K562 (cell line): ENCODE measurements at regions not wholly inside any gene's neighbourhood (a gene's known extent, or its start where the extent isn't known, plus 50 kb on each side); places are given as distances from the start of the nearest gene placed in this dataset.

ENCODE experiments used
- CTCF ChIP-seq, 3 experiments: IDR thresholded peaks in 2 of 3; conservative IDR thresholded peaks in 1 of 3; 2 replicates each; pipeline ENCODE4 v1.5.1; 2011 to 2012; ENCODE audit warnings: low read length in 3 of 3, mild to moderate bottlenecking in 3 of 3, control low read depth in 2 of 3, improper control_type of control experiment in 1 of 3, inconsistent platforms in 1 of 3, low read depth in 1 of 3, mixed read lengths in 1 of 3, moderate library complexity in 1 of 3; ENCODE audit not compliant: insufficient read depth in 2 of 3
- DNMT1 ChIP-seq: fragments of 450-650 bp; IDR thresholded peaks from 2 replicates; pipeline ENCODE4 v1.6.1; 2016; ENCODE audit warnings: antibody characterized with exemption, mild to moderate bottlenecking
- GTF2F1 ChIP-seq: IDR thresholded peaks from 2 replicates; pipeline ENCODE4 v1.6.1; 2011; ENCODE audit warnings: low read depth, low read length, improper control_type of control experiment
- HCFC1 ChIP-seq: IDR thresholded peaks from 2 replicates; pipeline ENCODE4 v1.6.1; 2012; ENCODE audit warnings: low read depth, low read length, improper control_type of control experiment
- MAX ChIP-seq: sonication (generic); formaldehyde crosslinking; IDR thresholded peaks from 2 replicates; pipeline ENCODE4 v1.9.0; 2022; ENCODE audit warnings: mild to moderate bottlenecking, missing genetic modification reagents
- SAFB ChIP-seq: fragments of 200-400 bp; formaldehyde crosslinking; IDR thresholded peaks from 2 replicates; pipeline ENCODE4 v1.6.1; 2017; ENCODE audit warnings: low read depth, low read length, borderline replicate concordance
- SETDB1 ChIP-seq: IDR thresholded peaks from one replicate; pipeline ENCODE4 v1.6.1; 2012; ENCODE audit warnings: low read length, control low read depth, inconsistent platforms
- SMARCC2 ChIP-seq: fragments of 450-650 bp; IDR thresholded peaks from 2 replicates; pipeline ENCODE4 v1.6.1; 2017; ENCODE audit warnings: antibody characterized with exemption, moderate library complexity, mild to moderate bottlenecking, low read depth
- ZKSCAN1 ChIP-seq: fragments of 150-350 bp; IDR thresholded peaks from 2 replicates; pipeline ENCODE4 v1.6.1; 2016; ENCODE audit warnings: low read depth, low read length

GRCh38 chr1:106831511-106831910, 225.0 kb upstream of the PRMT6 start:
- no peak for TF ChIP-seq MAX (CRISPR knock-in tag)
- no peak for TF ChIP-seq ZKSCAN1
- TF ChIP-seq CTCF (IDR thresholded peaks at IDR 0.05 in 2 of 3, conservative IDR thresholded peaks at IDR 0.05 in 1 of 3; ENCODE audit: insufficient read depth in 2 of 3, low read depth in 1 of 3, low read length in 3 of 3), result no peak
- no peak for TF ChIP-seq HCFC1
- TF ChIP-seq SETDB1, result no peak
- TF ChIP-seq DNMT1, result no peak
- TF ChIP-seq SMARCC2, result no peak
- no peak for TF ChIP-seq GTF2F1
- TF ChIP-seq SAFB, result no peak
